ENCODE measurements at regions not wholly inside any gene's neighbourhood (a gene's known extent, or its start where the extent isn't known, plus 50 kb on each side); places are given as distances from the start of the nearest gene placed in this dataset.

DNA sequence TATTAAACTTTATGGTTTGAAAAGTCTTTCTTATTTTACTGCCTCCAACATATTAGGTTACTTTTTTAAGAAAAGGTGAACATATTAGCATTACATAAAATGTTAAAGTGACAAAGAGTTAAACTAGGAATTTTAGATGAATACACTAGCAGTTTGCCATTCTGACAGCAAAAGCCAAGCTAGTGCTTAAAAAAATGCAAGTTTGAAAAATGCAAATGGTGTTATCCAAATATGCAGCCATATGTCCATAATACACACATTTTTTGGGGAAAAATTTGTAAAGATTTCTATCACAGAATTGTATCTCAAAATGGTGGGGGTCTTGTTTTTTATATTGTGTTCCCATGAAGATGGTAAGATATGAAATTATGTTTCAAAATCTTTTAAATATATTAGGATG is 466.1 kb downstream of the FOXG1 start:
- Histone ChIP-seq H4K20me1 (replicated peaks; ENCODE audit: control insufficient read depth, insufficient read depth, low read length) (no peaks in the 10 kb centered on the region), H3K4me2 (ENCODE audit: insufficient read depth, low read length) (no peak overlapping the region), H2AFZ (ENCODE audit: low read depth, low read length) (no peak overlapping the region), H3K4me1 (replicated peaks in 1 of 2; ENCODE audit: control insufficient read depth in 2 of 2, insufficient read depth in 2 of 2, low read length in 2 of 2) (no peaks in the 10 kb centered on the region), H3K27ac (ENCODE audit: extremely low read depth, low read depth, low read length) (no peak overlapping the region), H3K9ac (ENCODE audit: insufficient read depth in 1 of 2, low read depth in 2 of 2, low read length in 2 of 2) (no peak overlapping the region), H3K9me3 (replicated peaks; ENCODE audit: control insufficient read depth, insufficient read depth, low read depth, low read length) (no peaks in the 10 kb centered on the region), H3K36me3 (ENCODE audit: control insufficient read depth, insufficient read depth, low read length) (no peaks in the 10 kb centered on the region), H3K79me2 (ENCODE audit: control insufficient read depth, insufficient read depth, low read length) (no peaks in the 10 kb centered on the region), H3K9me1 (ENCODE audit: control insufficient read depth, insufficient read depth, low read length) (no peaks in the 10 kb centered on the region), H3K4me3 (no peak overlapping the region), H3K27me3 (ENCODE audit: control insufficient read depth in 2 of 2, insufficient read depth in 2 of 2, low read length in 2 of 2) (no peaks in the 10 kb centered on the region)
- BruUV-seq (replicated peaks) = no TSS peak
- ChIA-PET CTCF (ENCODE audit: low intra/inter-chr PET ratio) (no interaction called here), POLR2A (no interaction called here)
- intact Hi-C loops (cut with micrococcal nuclease) (no loop called here), in situ Hi-C loops (cut with MboI) (no loop called here)
- FAIRE-seq = no peak
- no peak for ATAC-seq
- no peak for TF ChIP-seq FOXK1 (CRISPR knock-in tag; IDR thresholded peaks at IDR 0.05; ENCODE audit: borderline replicate concordance)
- TF ChIP-seq SRSF3 (IDR thresholded peaks at IDR 0.05; ENCODE audit: insufficient read depth, low read length) = no peak
- DNase-seq (ENCODE audit: extremely low read depth in 1 of 4, low spot score in 3 of 4) = no peak

DNA sequence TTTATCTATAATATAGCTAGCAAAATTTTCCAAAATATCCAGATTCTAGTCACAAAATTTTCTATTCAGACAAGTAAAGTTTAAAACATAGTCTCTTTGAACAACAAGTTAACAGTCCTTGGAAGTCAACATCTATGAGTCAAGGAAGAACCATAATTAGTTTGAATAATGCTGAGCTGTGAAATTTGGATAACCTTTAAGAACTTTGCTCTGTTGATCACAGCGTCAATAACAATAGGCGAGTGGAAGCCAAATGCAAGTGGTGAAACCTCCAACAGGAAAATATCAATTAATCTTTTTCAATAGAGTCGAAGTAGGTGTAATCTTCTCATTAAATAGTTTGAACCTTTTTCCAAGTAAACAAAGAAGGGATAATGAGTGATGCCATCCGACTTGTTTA is 466.6 kb downstream of the FOXG1 start:
- no peaks in the 10 kb centered on the region for H4K20me1 ChIP-seq (replicated peaks; ENCODE audit: control insufficient read depth, insufficient read depth, low read length)
- H3K4me1 ChIP-seq (replicated peaks in 1 of 2; ENCODE audit: control insufficient read depth in 2 of 2, insufficient read depth in 2 of 2, low read length in 2 of 2) = no peaks in the 10 kb centered on the region
- H3K9me1 ChIP-seq (ENCODE audit: control insufficient read depth, insufficient read depth, low read length) = no peaks in the 10 kb centered on the region
- no peak overlapping the region for H2AFZ ChIP-seq (ENCODE audit: low read depth, low read length)
- TF ChIP-seq ZNF316 (IDR thresholded peaks at IDR 0.05) (peak; percentile 23; the same call in 1 of the 2 replicates), TARDBP (IDR thresholded peaks at IDR 0.05) (no peak)
- TF ChIP-seq, protein P1, sequence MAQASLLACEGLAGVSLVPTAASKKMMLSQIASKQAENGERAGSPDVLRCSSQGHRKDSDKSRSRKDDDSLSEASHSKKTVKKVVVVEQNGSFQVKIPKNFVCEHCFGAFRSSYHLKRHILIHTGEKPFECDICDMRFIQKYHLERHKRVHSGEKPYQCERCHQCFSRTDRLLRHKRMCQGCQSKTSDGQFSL (CRISPR knock-in tag; IDR thresholded peaks at IDR 0.05) = no peak
- TF ChIP-seq, protein P1 (tag; IDR thresholded peaks at IDR 0.05) = no peak
- H3K4me3 ChIP-seq = no peak overlapping the region
- ChIA-PET CTCF (ENCODE audit: low intra/inter-chr PET ratio) (no interaction called here), POLR2A (no interaction called here)
- FAIRE-seq = no peak
- in situ Hi-C loops (cut with MboI) = no loop called here
- H3K9ac ChIP-seq (ENCODE audit: insufficient read depth in 1 of 2, low read depth in 2 of 2, low read length in 2 of 2) = no peak overlapping the region
- no TSS peak for BruUV-seq (replicated peaks)
- H3K27me3 ChIP-seq (ENCODE audit: control insufficient read depth in 2 of 2, insufficient read depth in 2 of 2, low read length in 2 of 2) = no peaks in the 10 kb centered on the region
- intact Hi-C loops (cut with micrococcal nuclease) = no loop called here
- no peaks in the 10 kb centered on the region for H3K36me3 ChIP-seq (ENCODE audit: control insufficient read depth, insufficient read depth, low read length)
- no peak for DNase-seq (ENCODE audit: extremely low read depth in 1 of 4, low spot score in 3 of 4)
- 0% methylated on average over 4 of the region's 4 CpGs for WGBS (ENCODE audit: insufficient coverage, low coverage, missing lambda C conversion rate)
- H3K4me2 ChIP-seq (ENCODE audit: insufficient read depth, low read length) = no peak overlapping the region
- H3K79me2 ChIP-seq (ENCODE audit: control insufficient read depth, insufficient read depth, low read length) = no peaks in the 10 kb centered on the region
- H3K9me3 ChIP-seq (replicated peaks; ENCODE audit: control insufficient read depth, insufficient read depth, low read depth, low read length) = no peaks in the 10 kb centered on the region
- ATAC-seq = no peak
- no peak overlapping the region for H3K27ac ChIP-seq (ENCODE audit: extremely low read depth, low read depth, low read length)
